ENCODE measurements at regions not wholly inside any gene's neighbourhood (a gene's known extent, or its start where the extent isn't known, plus 50 kb on each side); places are given as distances from the start of the nearest gene placed in this dataset.
"Not testable (repeated sequence)": the region's sequence is repeated elsewhere in the genome, so short reads cannot be mapped to it uniquely, and the experiment has no call there.

- no peaks in the 10 kb centered on the region for H3K27me3 Mint-ChIP-seq
- no peak overlapping the region for H3K27ac Mint-ChIP-seq
- H3K9me3 Mint-ChIP-seq = peaks cover 12% of the 10 kb centered on the region
- H3K4me3 Mint-ChIP-seq = no peak overlapping the region
- H3K36me3 Mint-ChIP-seq (ENCODE audit: low read depth) = no peaks in the 10 kb centered on the region
- intact Hi-C loops (cut with micrococcal nuclease) = loop anchor here (5.0 kb wide), 2 partner anchors 38 to 67 kb away; no protein-coding TSS in a partner anchor
- H3K4me1 Mint-ChIP-seq (ENCODE audit: low read depth) = peaks cover 43% of the 10 kb centered on the region
Observed at GRCh38 chr14:89684139-89684538, 267.1 kb upstream of the FOXN3 start.

GRCh38 chr14:89681086-89682018, 264.3 kb upstream of the FOXN3 start:
- peaks cover 35% of the 10 kb centered on the region for H3K4me1 Mint-ChIP-seq (ENCODE audit: low read depth)

GRCh38 chr14:89680156-89680555, 263.1 kb upstream of the FOXN3 start:
- Mint-ChIP-seq H3K9me3 (no peaks in the 10 kb centered on the region), H3K4me1 (ENCODE audit: low read depth) (peaks cover 35% of the 10 kb centered on the region), H3K27ac (no peak overlapping the region), H3K36me3 (ENCODE audit: low read depth) (no peaks in the 10 kb centered on the region), H3K4me3 (no peak overlapping the region), H3K27me3 (no peaks in the 10 kb centered on the region)
- intact Hi-C loops (cut with micrococcal nuclease) = loop anchor here (5.0 kb wide), 2 partner anchors 42 to 63 kb away; no protein-coding TSS in a partner anchor

More at GRCh38 chr14:89681086-89682018, 264.3 kb upstream of the FOXN3 start:
- Mint-ChIP-seq H3K9me3 (no peaks in the 10 kb centered on the region), H3K27me3 (no peaks in the 10 kb centered on the region), H3K4me3 (peak overlapping the region; percentile 55), H3K27ac (peak overlapping the region; percentile 83), H3K36me3 (ENCODE audit: low read depth) (no peaks in the 10 kb centered on the region)
- intact Hi-C loops (cut with micrococcal nuclease) = loop anchor here (5.0 kb wide), 2 partner anchors 41 to 64 kb away; no protein-coding TSS in a partner anchor

GRCh38 chr14:89678768-89679167, 261.7 kb upstream of the FOXN3 start:
- intact Hi-C loops (cut with micrococcal nuclease) = no loop called here
- no peak overlapping the region for H3K27ac Mint-ChIP-seq
- H3K27me3 Mint-ChIP-seq = no peaks in the 10 kb centered on the region
- no peaks in the 10 kb centered on the region for H3K36me3 Mint-ChIP-seq (ENCODE audit: low read depth)
- H3K4me3 Mint-ChIP-seq = no peak overlapping the region
- H3K4me1 Mint-ChIP-seq (ENCODE audit: low read depth) = peaks cover 35% of the 10 kb centered on the region
- no peaks in the 10 kb centered on the region for H3K9me3 Mint-ChIP-seq

GRCh38 chr14:89675590-89675989, 258.6 kb upstream of the FOXN3 start:
- intact Hi-C loops (cut with micrococcal nuclease) = no loop called here
- H3K36me3 Mint-ChIP-seq (ENCODE audit: low read depth) = no peaks in the 10 kb centered on the region
- H3K27ac Mint-ChIP-seq = no peak overlapping the region
- no peaks in the 10 kb centered on the region for H3K27me3 Mint-ChIP-seq
- peaks cover 22% of the 10 kb centered on the region for H3K4me1 Mint-ChIP-seq (ENCODE audit: low read depth)
- H3K9me3 Mint-ChIP-seq = no peaks in the 10 kb centered on the region
- H3K4me3 Mint-ChIP-seq = no peak overlapping the region

- peaks cover 17% of the 10 kb centered on the region for H3K4me1 Mint-ChIP-seq (ENCODE audit: low read depth)
- no peaks in the 10 kb centered on the region for H3K27me3 Mint-ChIP-seq
- H3K36me3 Mint-ChIP-seq (ENCODE audit: low read depth) = no peaks in the 10 kb centered on the region
- intact Hi-C loops (cut with micrococcal nuclease) = no loop called here
- H3K4me3 Mint-ChIP-seq = no peak overlapping the region
- no peak overlapping the region for H3K27ac Mint-ChIP-seq
- H3K9me3 Mint-ChIP-seq = no peaks in the 10 kb centered on the region
Observed at GRCh38 chr14:89674936-89675335, 257.9 kb upstream of the FOXN3 start.

GRCh38 chr14:89674240-89674639, 257.2 kb upstream of the FOXN3 start:
- Mint-ChIP-seq H3K36me3 (ENCODE audit: low read depth) (no peaks in the 10 kb centered on the region), H3K27me3 (no peaks in the 10 kb centered on the region), H3K27ac (no peak overlapping the region), H3K4me3 (no peak overlapping the region), H3K9me3 (no peaks in the 10 kb centered on the region), H3K4me1 (ENCODE audit: low read depth) (peaks cover 21% of the 10 kb centered on the region)
- intact Hi-C loops (cut with micrococcal nuclease) = no loop called here

- no peak overlapping the region for H3K4me3 Mint-ChIP-seq
- H3K36me3 Mint-ChIP-seq (ENCODE audit: low read depth) = no peaks in the 10 kb centered on the region
- no peaks in the 10 kb centered on the region for H3K27me3 Mint-ChIP-seq
- intact Hi-C loops (cut with micrococcal nuclease) = no loop called here
- H3K4me1 Mint-ChIP-seq (ENCODE audit: low read depth) = peaks cover 27% of the 10 kb centered on the region
- no peaks in the 10 kb centered on the region for H3K9me3 Mint-ChIP-seq
- no peak overlapping the region for H3K27ac Mint-ChIP-seq
Observed at GRCh38 chr14:89673512-89674225, 256.6 kb upstream of the FOXN3 start.

GRCh38 chr14:89672636-89673511, 255.8 kb upstream of the FOXN3 start:
- no peak overlapping the region for H3K4me3 Mint-ChIP-seq
- H3K36me3 Mint-ChIP-seq (ENCODE audit: low read depth) = no peaks in the 10 kb centered on the region
- no peaks in the 10 kb centered on the region for H3K27me3 Mint-ChIP-seq
- H3K27ac Mint-ChIP-seq = no peak overlapping the region
- intact Hi-C loops (cut with micrococcal nuclease) = no loop called here
- H3K4me1 Mint-ChIP-seq (ENCODE audit: low read depth) = peaks cover 29% of the 10 kb centered on the region
- H3K9me3 Mint-ChIP-seq = no peaks in the 10 kb centered on the region

GRCh38 chr14:89669193-89669592, 252.2 kb upstream of the FOXN3 start:
- intact Hi-C loops (cut with micrococcal nuclease) = no loop called here
- H3K4me3 Mint-ChIP-seq = no peak overlapping the region
- no peaks in the 10 kb centered on the region for H3K27me3 Mint-ChIP-seq
- H3K27ac Mint-ChIP-seq = peak overlapping the region; percentile 63
- no peaks in the 10 kb centered on the region for H3K36me3 Mint-ChIP-seq (ENCODE audit: low read depth)
- peaks cover 8% of the 10 kb centered on the region for H3K9me3 Mint-ChIP-seq
- H3K4me1 Mint-ChIP-seq (ENCODE audit: low read depth) = peaks cover 29% of the 10 kb centered on the region

- H3K27ac Mint-ChIP-seq = no peak overlapping the region
- peaks cover 27% of the 10 kb centered on the region for H3K4me1 Mint-ChIP-seq (ENCODE audit: low read depth)
- no peak overlapping the region for H3K4me3 Mint-ChIP-seq
- no peaks in the 10 kb centered on the region for H3K27me3 Mint-ChIP-seq
- no peaks in the 10 kb centered on the region for H3K36me3 Mint-ChIP-seq (ENCODE audit: low read depth)
- H3K9me3 Mint-ChIP-seq = peaks cover 8% of the 10 kb centered on the region
- intact Hi-C loops (cut with micrococcal nuclease) = no loop called here
Observed at GRCh38 chr14:89667983-89668382, 250.9 kb upstream of the FOXN3 start.

- intact Hi-C loops (cut with micrococcal nuclease); H3K27me3 Mint-ChIP-seq; H3K27ac Mint-ChIP-seq; H3K4me3 Mint-ChIP-seq; H3K36me3 Mint-ChIP-seq (ENCODE audit: low read depth); H3K9me3 Mint-ChIP-seq: not testable (repeated sequence)
- peaks cover 23% of the 10 kb centered on the region for H3K4me1 Mint-ChIP-seq (ENCODE audit: low read depth)
Observed at GRCh38 chr14:89665300-89666081, 248.5 kb upstream of the FOXN3 start.

- Mint-ChIP-seq H3K36me3 (ENCODE audit: low read depth) (no peaks in the 10 kb centered on the region), H3K4me3 (no peak overlapping the region), H3K27ac (no peak overlapping the region), H3K4me1 (ENCODE audit: low read depth) (peaks cover 8% of the 10 kb centered on the region), H3K9me3 (peaks cover 20% of the 10 kb centered on the region), H3K27me3 (no peaks in the 10 kb centered on the region)
- intact Hi-C loops (cut with micrococcal nuclease) = no loop called here
Observed at GRCh38 chr14:89661392-89661791, 244.4 kb upstream of the FOXN3 start.

Measured in dendritic cell treated with granulocyte-macrophage colony-stimulating factor and Interleukin-4, amounts not matched to agents 40 ng/mL and 50 ng/mL, for 4 days (primary cell).